A673 (cell line): ENCODE measurements at regions not wholly inside any gene's neighbourhood (a gene's known extent, or its start where the extent isn't known, plus 50 kb on each side); places are given as distances from the start of the nearest gene placed in this dataset.

Source experiments
- EZH2 ChIP-seq: fragments of 200-600 bp; sonication (generic); IDR thresholded peaks from 2 replicates; pipeline ENCODE4 v1.6.1; 2017; ENCODE audit warnings: borderline replicate concordance, low read depth, mild to moderate bottlenecking, mixed read lengths, antibody characterized with exemption, low read length; ENCODE audit not compliant: poor library complexity, severe bottlenecking
- TF ChIP-seq, protein P1 (sequence below): fragments of 300-800, 200-600 bp; sonication (generic); conservative IDR thresholded peaks from 2 replicates; pipeline ENCODE4 v1.5.1; 2017; ENCODE audit warnings: low read depth, mild to moderate bottlenecking, antibody characterized with exemption, low read length, moderate library complexity, mixed read lengths

DNA sequence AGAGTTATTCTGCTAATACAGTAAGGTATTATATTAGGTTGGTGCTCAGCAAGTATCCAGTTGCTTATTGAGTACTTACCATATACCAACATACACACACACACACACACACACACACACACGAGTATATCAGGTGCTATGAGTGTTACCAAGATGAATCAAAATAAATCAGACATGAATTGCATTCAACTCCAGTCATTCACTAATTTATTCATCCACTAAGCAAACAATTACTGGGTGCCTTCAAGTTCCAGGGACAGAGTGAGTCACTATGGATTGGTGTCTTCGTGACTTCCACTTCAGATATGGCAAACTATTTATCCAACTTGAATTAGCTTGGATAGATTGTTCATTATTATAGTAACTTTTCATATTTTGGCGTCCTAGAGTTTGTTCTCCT lies 140.7 kb upstream of the SLC44A1 start:
- TF ChIP-seq, protein P1, sequence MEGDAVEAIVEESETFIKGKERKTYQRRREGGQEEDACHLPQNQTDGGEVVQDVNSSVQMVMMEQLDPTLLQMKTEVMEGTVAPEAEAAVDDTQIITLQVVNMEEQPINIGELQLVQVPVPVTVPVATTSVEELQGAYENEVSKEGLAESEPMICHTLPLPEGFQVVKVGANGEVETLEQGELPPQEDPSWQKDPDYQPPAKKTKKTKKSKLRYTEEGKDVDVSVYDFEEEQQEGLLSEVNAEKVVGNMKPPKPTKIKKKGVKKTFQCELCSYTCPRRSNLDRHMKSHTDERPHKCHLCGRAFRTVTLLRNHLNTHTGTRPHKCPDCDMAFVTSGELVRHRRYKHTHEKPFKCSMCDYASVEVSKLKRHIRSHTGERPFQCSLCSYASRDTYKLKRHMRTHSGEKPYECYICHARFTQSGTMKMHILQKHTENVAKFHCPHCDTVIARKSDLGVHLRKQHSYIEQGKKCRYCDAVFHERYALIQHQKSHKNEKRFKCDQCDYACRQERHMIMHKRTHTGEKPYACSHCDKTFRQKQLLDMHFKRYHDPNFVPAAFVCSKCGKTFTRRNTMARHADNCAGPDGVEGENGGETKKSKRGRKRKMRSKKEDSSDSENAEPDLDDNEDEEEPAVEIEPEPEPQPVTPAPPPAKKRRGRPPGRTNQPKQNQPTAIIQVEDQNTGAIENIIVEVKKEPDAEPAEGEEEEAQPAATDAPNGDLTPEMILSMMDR, result no peak
- no peak for TF ChIP-seq EZH2
